HG03565 (cell line): ENCODE measurements at regions not wholly inside any gene's neighbourhood (a gene's known extent, or its start where the extent isn't known, plus 50 kb on each side); places are given as distances from the start of the nearest gene placed in this dataset.

Experiments
- ATAC-seq: cut with Tn5 transposase; IDR thresholded peaks from one replicate; pipeline ENCODE4 v1.9.1; 2021; ENCODE audit warnings: mild to moderate bottlenecking, moderate library complexity; ENCODE audit not compliant: unreplicated experiment

GRCh38 chr18:28715206-28715605, 538.3 kb upstream of the CDH2 start:
- ATAC-seq: no peak

- no peak for ATAC-seq
These were observed 537.6 kb upstream of the CDH2 start for GRCh38 chr18:28714498-28714897.

DNA sequence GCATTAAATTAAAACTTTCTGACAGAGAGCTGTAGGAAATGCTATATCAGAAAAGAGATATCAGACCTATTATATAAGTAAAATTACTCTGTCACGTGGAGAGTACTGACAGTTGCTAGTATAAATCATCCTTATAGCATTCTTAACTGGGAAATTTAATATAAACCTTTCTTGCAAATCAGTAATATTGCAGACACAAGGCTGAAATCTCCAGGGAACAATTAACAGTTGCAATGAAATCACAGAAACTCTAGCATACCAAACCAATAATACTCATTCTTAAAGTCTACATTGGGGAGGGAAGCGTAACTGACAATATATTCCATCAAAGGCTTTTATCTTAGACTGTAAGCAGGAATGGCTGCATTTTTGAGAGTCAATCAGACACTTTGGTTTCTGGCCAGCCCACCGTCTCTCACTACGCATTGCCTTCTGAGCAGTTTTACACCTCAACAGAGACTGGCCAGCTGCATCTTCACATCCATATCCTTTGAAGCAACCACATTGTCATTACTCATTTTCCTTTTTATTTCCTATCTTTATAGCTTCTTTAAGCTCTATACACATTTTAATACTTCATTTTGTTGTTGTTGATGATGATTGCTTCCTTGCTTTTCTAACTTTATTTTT, 536.0 kb upstream of the CDH2 start:
- ATAC-seq: no peak

DNA sequence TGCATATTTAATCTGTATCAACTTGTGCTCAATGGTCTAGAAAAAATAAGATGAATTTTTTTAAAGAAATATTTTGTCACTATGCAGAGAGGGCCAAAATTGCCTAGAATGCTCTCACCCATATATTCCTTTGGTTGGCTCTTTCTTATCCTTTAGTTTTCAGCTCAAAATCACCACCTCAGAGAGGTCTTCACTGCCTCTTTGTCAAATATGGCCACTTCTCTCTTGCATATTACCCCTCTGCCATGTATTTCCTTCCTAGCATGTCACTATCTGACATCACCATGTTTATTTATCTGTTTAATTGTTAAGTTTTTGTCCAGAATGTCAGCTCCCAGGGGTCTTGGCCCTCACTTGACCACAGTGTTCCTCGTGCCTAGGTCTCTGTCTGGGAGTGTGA, 535.2 kb upstream of the CDH2 start:
- no peak for ATAC-seq

DNA sequence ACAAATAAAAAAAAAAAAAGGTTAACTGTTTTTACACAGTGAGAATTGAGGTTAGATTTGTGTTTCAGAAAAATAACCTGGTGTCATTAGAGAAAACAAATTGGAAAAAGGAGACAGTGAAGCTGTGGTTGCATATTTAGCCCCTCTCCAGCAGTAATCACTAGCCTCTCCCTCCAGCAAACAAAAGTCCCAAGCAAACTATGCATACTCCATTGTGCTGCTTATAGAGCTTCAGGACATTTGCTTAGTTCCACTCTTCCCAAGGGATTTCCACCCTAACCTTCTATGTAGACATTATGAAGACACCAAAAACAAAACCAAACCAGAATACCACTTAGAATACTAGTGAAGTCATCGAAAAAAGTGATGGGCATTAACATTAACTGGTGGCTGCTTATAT, 534.2 kb upstream of the CDH2 start:
- no peak for ATAC-seq

- ATAC-seq: no peak
These were observed 530.1 kb upstream of the CDH2 start for GRCh38 chr18:28707006-28707405.

DNA sequence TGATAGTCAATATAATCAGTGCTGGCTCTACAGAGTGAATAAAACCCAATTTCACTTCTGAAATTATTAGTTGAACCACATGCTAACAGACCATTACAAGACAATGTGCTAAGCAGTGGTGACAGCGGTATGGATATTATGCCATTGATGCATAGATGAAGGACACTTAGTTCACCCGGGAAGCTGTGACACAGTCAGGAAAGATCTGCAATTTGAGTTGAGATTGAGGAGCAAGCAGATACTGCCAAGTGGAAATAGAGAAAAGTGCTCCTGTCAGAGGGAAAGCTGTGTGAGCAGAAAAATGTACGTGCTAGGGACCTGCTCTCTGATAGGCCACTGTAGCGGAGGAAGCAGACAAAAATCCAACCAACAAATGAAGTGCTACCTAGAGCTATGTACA, 529.5 kb upstream of the CDH2 start:
- ATAC-seq: no peak

GRCh38 chr18:28705482-28705881, 528.6 kb upstream of the CDH2 start:
- no peak for ATAC-seq

DNA sequence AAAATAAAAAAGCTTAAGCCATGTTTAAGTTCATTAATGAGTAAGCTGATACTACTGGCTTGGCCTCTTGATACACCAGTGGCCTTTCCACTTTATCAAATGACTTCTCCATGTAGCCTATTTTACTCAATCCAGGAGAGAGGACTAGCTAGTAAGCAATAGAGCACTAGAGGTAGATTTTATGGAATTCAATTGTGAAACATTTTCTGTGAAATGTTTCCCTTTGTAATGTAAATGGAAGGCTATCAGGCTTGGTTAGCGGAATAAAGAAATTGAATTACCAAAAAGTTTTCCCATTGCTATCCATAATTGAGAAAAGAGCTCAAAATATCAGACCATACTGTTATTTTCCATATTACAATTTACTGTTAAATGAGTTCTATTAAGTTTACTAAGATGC, 515.4 kb upstream of the CDH2 start:
- ATAC-seq: no peak

DNA sequence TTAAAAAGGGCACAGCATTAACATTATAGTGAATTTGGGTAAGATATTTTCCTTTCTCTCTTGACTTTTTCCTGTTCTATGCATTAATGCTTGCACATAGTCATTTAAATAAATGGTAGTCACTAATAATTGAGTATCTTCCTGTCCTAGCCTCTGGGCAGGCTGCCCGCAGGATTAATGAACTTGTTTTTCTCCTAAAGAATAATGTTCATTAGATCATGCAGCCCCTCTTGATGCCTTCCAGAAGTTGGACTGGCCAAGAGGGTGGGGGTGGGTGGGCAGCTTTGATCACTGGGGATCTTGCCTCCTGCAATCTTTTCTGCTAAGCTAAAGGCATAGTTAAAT, 514.5 kb upstream of the CDH2 start:
- no peak for ATAC-seq

- ATAC-seq: no peak
These were observed 514.0 kb upstream of the CDH2 start for GRCh38 chr18:28690836-28691495.

DNA sequence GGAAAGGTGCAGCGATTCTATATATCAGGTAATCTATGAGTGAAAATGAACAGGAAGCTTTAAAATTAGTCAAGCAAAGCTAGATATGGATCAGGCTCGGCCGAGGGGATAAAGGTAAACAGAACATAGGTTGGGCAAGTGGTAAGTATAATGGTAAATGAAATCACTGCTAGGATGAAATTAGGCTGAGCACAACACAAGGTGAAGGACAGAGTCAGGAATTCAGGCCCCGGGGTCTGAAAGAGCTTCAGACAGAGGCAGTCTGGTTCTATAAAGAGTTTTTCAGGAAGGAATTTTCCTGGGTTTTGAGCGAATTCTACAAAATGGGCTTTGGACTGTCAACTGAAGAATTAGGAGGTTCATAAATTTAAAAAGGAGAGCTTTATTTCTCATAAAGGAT, 513.2 kb upstream of the CDH2 start:
- ATAC-seq: no peak

DNA sequence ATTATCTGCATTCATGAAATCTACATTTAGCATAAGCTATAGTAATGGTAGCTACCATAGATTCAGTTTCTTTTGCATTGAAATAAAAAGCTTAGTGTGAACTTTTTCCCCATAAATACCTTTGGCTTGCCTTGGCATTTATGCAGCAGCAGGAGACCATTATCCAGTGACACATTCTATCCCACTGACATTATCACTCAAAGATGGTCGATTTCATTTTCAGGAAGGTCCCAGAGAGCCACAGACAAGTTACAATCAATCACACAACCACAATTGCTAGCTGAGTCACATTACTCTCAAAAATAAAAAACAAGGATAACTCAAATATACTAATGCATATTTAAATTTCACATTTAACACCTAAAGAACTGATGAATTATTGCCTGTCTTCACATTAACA, 512.7 kb upstream of the CDH2 start:
- no peak for ATAC-seq

DNA sequence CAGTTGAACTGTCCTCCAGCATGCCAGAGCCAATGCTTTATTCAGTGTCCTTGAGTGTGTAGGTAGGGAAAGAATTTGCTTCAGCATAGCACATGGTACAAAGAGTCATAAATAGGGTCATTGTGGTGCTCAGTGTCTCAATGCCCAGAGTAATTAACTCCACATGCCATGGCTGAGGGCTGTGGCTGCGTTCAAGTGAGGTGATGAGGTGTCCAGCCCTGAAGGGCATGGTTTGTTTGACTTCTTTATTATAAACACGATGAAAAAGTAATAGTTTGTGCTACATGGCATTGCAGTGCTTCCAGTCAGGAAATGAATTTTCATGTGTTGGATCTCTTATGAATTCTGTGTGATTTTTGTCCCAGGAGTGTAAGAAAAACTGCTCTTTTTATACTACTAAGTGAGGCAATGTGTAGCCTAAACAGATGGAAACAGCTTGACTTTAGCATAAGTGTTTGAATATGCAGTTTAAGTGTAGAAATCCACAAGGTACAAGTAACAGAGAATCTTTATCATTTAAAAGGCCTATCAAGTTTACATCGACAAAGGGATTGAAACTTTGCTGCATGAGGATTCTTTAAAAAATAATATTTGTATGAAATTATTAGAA, 507.9 kb upstream of the CDH2 start:
- no peak for ATAC-seq

DNA sequence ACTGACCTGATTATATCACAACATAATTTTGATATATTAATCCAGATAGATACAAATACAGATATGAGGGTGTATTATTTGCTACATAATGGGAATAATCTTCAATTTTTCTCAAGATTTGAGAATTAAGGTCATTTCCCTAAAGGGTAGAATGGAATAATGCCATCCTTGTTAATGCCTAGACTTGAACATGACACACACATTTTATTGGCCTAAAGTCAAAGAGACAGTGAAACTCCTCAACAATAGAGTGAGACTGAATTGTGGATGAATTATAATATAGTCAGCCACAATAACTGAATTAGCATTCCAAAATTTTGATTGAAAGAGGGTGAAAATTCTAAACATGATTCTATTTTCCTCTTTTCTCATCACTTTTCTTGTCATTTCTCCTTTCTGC, 506.0 kb upstream of the CDH2 start:
- ATAC-seq: no peak

GRCh38 chr18:28669165-28669564, 492.2 kb upstream of the CDH2 start:
- ATAC-seq: no peak

DNA sequence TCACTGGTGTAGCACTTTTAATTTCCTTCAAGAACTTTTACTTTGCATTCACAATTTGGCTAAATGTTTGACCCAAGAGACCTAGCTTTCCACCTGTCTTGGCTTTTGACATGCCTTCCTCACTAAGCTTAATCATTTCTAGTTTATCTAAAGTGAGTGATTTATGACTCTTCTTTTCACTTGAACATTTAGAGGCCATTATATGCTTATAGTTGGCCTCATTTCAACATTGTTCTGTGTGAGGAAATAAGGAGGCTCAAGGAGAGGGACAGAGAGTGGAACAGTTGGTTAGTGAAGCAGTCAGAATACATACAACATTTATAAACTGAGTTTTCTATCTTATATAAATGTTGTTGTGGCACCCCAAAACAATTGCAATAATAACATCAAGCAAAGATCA, 489.3 kb upstream of the CDH2 start:
- ATAC-seq: no peak

- ATAC-seq: no peak
These were observed 481.0 kb upstream of the CDH2 start for GRCh38 chr18:28657961-28658360.

DNA sequence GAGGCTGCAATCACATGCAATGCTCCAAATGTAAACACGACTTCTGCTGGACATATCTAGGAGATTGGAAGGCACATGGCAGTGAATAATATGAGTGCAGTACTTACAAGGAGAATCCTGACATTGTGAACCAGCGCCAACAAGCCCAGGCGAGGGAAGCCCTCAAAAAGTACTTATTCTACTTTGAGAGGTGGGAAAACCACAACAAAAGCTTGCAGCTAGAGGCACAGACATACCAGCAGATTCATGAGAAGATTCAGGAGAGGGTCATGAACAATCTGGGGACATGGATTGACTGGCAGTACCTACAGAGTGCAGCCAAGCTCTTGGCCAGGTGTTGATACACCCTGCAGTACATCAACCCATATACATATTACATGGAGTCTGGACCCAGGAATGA, 475.7 kb upstream of the CDH2 start:
- ATAC-seq: no peak

DNA sequence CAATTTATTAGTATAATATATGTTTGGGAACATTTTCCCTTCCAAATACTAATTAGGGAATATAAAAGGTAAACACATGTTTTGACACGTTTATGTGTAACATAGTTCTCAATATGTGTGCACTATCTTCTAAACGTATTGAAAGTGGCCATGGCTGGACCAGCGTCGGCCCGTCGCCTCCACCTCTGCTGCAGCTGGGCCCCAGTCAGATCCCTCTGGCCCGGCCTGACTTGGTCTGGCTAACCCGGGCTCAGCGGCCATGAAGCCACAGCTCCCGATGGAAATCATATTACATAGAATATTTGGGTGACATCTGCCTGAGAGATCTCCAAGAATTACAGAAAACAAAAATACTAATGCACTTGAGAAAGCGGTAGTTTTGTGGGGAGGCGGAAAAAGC, 474.4 kb upstream of the CDH2 start:
- ATAC-seq: no peak

- ATAC-seq: no peak
These were observed 473.9 kb upstream of the CDH2 start for GRCh38 chr18:28650860-28651259.

- no peak for ATAC-seq
These were observed 471.0 kb upstream of the CDH2 start for GRCh38 chr18:28647961-28648360.

GRCh38 chr18:28637897-28638296, 461.0 kb upstream of the CDH2 start:
- ATAC-seq: no peak
